Hematopoietic multipotent progenitor cell treated with erythropoietin and hydrocortisone succinate and interleukin-3 and kit ligand, for 15 days (in vitro differentiated cells): ENCODE measurements at regions not wholly inside any gene's neighbourhood (a gene's known extent, or its start where the extent isn't known, plus 50 kb on each side); places are given as distances from the start of the nearest gene placed in this dataset.

Source experiments
- DNase-seq: peaks from one replicate; pipeline ENCODE4 v3.0.0-alpha.2; 2015; ENCODE audit warnings: low spot score

GRCh38 chr5:59955241-59955640, 61.7 kb upstream of the PDE4D start:
- DNase-seq: no peak

- DNase-seq: no peak
These were observed 50.1 kb upstream of the PDE4D start for GRCh38 chr5:59943452-59944113.
